ENCODE measurements at regions not wholly inside any gene's neighbourhood (a gene's known extent, or its start where the extent isn't known, plus 50 kb on each side); places are given as distances from the start of the nearest gene placed in this dataset.

DNA sequence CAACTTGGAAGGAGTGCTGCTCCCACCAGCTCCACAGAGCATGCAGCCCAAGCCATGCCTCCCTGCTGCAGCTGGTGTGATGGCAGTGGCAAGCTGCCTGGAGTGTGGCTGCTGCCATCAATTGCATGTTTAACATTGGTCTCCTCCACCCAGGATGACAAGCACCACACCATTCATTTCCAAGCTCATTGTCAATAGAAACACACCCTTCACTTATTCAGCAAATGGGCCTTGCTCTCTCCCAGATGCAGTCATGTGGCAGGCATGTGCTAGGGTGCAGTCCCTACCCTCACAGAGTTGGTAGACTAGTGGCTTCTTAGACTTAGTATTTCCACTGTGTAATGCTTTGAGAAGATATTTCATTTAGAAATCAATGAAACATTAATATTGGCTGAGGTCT, 70.8 kb upstream of the FGF14 start:
- no peaks in the 10 kb centered on the region for H3K36me3 ChIP-seq (ENCODE audit: control insufficient read depth, insufficient read depth, low read length, severe bottlenecking)
- no peak for DNase-seq (ENCODE audit: low read depth)
- H3K27me3 ChIP-seq (replicated peaks; ENCODE audit: control insufficient read depth, insufficient read depth, low read length), result no peaks in the 10 kb centered on the region
- H3K9ac ChIP-seq (ENCODE audit: low read length), result no peak overlapping the region
- H3K4me3 ChIP-seq (ENCODE audit: low read length), result no peak overlapping the region
- H3K9me3 ChIP-seq (ENCODE audit: control insufficient read depth, low read length), result no peaks in the 10 kb centered on the region
- no peaks in the 10 kb centered on the region for H3K4me1 ChIP-seq (ENCODE audit: control insufficient read depth, insufficient read depth, low read length)

DNA sequence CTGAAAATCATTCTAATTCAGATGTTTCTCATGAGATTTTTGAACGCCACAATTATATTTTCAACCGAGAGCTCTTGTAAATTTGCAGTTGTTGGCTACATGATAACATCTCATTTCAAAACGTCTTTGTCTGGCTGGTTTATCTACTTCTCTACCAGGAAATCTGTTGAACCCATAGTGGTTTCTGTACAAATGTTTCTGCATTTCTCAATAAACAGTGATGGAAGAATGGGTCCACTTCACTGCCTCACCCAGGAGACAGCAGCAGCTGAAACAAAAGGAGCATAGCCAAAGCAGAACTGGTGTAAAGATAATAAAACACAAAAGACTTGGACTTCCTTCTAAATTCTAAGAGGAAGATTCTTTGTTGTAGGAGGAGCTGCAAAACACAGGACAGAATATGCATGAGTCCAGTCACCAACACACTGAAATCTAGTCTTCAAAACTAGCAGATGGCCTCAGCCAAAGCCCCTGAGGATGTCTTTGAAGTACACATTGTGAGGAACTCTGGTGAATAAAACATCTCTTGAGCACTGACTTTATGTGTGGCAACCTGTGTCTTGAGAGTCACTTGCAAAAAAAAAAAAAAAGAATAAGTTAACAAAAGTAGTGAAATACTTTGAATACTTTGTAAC, 68.6 kb upstream of the FGF14 start:
- no peak for DNase-seq (ENCODE audit: low read depth)
- no peaks in the 10 kb centered on the region for H3K4me1 ChIP-seq (ENCODE audit: control insufficient read depth, insufficient read depth, low read length)

DNA sequence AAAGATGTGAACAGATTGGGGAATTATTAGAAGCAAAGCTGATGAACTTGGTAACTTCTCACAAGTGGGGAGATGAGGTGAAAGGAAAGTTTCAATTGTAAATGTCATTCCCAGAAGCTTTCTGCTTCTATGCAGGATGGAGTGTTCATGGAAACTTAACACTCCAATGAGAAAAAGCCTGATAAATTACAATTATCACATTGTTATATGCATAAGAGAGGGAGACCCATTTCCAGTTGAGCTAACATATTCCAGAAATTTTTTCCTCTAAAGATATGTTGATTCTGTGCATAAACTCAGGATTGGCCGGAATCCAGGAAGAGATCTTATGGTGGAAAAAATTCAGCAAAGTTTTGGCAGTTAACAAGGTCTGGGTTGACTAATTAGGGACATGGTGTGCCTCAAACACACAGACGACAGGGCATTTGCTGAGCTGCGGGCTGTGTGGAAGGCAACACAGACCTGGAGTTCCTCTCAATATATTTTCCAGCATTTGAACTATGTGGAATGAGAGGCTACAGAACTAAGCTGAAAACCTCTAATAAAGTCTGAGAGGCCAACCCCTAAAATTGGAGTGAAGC, 64.9 kb upstream of the FGF14 start:
- H3K9ac ChIP-seq (ENCODE audit: low read length), result no peak overlapping the region
- H3K4me3 ChIP-seq (ENCODE audit: low read length), result no peak overlapping the region
- DNase-seq (ENCODE audit: low read depth), result no peak

More for the DNA sequence above, 68.6 kb upstream of the FGF14 start:
- no peak overlapping the region for H3K9ac ChIP-seq (ENCODE audit: low read length)
- no peak overlapping the region for H3K4me3 ChIP-seq (ENCODE audit: low read length)
- H3K27me3 ChIP-seq (replicated peaks; ENCODE audit: control insufficient read depth, insufficient read depth, low read length), result no peaks in the 10 kb centered on the region
- no peaks in the 10 kb centered on the region for H3K9me3 ChIP-seq (ENCODE audit: control insufficient read depth, low read length)
- no peaks in the 10 kb centered on the region for H3K36me3 ChIP-seq (ENCODE audit: control insufficient read depth, insufficient read depth, low read length, severe bottlenecking)

DNA sequence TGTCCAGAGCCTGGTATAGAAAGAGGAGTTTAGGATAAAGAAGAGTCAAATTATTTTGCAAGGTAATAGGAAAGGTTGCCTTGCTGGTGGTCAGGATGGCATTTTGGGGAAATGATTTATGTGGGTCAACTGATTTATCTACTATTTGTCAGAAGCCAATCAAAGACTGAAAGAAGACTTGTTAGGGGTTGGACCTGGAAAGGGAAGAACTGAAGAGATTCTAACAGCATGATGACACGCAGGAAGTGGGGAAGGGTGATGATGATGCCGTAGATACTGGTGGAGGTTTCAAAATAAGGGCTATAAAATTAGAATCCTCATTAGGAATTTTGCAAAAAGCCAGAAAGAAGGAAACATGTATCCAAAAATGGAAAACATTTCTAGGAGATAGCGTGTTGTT, 60.7 kb upstream of the FGF14 start:
- no peak overlapping the region for H3K9ac ChIP-seq (ENCODE audit: low read length)
- H3K36me3 ChIP-seq (ENCODE audit: control insufficient read depth, insufficient read depth, low read length, severe bottlenecking), result no peaks in the 10 kb centered on the region
- no peak for DNase-seq (ENCODE audit: low read depth)
- no peaks in the 10 kb centered on the region for H3K4me1 ChIP-seq (ENCODE audit: control insufficient read depth, insufficient read depth, low read length)
- no peak overlapping the region for H3K4me3 ChIP-seq (ENCODE audit: low read length)
- H3K9me3 ChIP-seq (ENCODE audit: control insufficient read depth, low read length), result no peaks in the 10 kb centered on the region
- H3K27me3 ChIP-seq (replicated peaks; ENCODE audit: control insufficient read depth, insufficient read depth, low read length), result peaks cover 4% of the 10 kb centered on the region

More for the DNA sequence above, 64.9 kb upstream of the FGF14 start:
- Histone ChIP-seq H3K4me1 (ENCODE audit: control insufficient read depth, insufficient read depth, low read length) (no peaks in the 10 kb centered on the region), H3K27me3 (replicated peaks; ENCODE audit: control insufficient read depth, insufficient read depth, low read length) (no peaks in the 10 kb centered on the region), H3K9me3 (ENCODE audit: control insufficient read depth, low read length) (no peaks in the 10 kb centered on the region), H3K36me3 (ENCODE audit: control insufficient read depth, insufficient read depth, low read length, severe bottlenecking) (no peaks in the 10 kb centered on the region)

DNA sequence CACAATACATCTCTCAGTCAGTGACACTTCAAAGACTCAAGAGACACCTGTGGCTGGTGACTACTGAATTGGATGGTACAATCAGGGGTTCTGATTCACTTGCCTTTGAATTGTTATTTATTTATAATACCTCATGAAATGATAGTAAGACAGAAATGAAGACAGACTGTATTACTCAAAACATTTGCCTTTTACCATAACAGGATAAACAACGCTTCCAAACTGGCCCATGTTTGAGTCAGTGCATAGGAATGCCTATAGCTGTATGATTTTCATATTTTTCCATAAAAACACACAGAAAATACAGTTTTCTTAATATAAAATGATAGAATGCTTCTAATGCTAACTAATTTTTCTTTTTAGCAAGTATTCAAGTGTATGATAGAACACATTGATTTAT, 59.5 kb upstream of the FGF14 start:
- H3K27me3 ChIP-seq (replicated peaks; ENCODE audit: control insufficient read depth, insufficient read depth, low read length), result peaks cover 4% of the 10 kb centered on the region
- DNase-seq (ENCODE audit: low read depth), result peak; percentile 12
- H3K36me3 ChIP-seq (ENCODE audit: control insufficient read depth, insufficient read depth, low read length, severe bottlenecking), result no peaks in the 10 kb centered on the region
- no peaks in the 10 kb centered on the region for H3K9me3 ChIP-seq (ENCODE audit: control insufficient read depth, low read length)
- no peaks in the 10 kb centered on the region for H3K4me1 ChIP-seq (ENCODE audit: control insufficient read depth, insufficient read depth, low read length)
- no peak overlapping the region for H3K4me3 ChIP-seq (ENCODE audit: low read length)
- H3K9ac ChIP-seq (ENCODE audit: low read length), result no peak overlapping the region

DNA sequence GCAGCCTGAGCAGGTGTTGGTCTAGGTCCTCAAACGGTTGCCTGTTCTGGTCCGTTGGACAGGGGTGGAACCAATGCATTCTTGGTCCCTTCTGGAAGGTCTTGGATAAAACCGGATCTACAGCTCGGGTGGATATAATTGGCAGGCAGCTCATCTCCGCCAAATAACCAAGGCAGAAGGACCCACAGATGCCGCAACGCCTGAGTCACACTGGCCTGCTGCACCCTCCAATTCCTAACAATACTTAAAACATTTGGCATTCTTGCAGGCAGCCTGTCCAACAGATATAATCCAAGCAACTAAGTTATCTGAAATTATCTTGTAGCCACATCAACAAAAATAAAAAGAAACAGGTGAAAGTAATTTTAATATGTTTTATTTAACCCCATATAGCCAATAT, 59.0 kb upstream of the FGF14 start:
- peaks cover 4% of the 10 kb centered on the region for H3K27me3 ChIP-seq (replicated peaks; ENCODE audit: control insufficient read depth, insufficient read depth, low read length)
- no peak overlapping the region for H3K4me3 ChIP-seq (ENCODE audit: low read length)
- H3K36me3 ChIP-seq (ENCODE audit: control insufficient read depth, insufficient read depth, low read length, severe bottlenecking), result no peaks in the 10 kb centered on the region
- DNase-seq (ENCODE audit: low read depth), result no peak
- H3K4me1 ChIP-seq (ENCODE audit: control insufficient read depth, insufficient read depth, low read length), result no peaks in the 10 kb centered on the region
- no peaks in the 10 kb centered on the region for H3K9me3 ChIP-seq (ENCODE audit: control insufficient read depth, low read length)
- H3K9ac ChIP-seq (ENCODE audit: low read length), result no peak overlapping the region

DNA sequence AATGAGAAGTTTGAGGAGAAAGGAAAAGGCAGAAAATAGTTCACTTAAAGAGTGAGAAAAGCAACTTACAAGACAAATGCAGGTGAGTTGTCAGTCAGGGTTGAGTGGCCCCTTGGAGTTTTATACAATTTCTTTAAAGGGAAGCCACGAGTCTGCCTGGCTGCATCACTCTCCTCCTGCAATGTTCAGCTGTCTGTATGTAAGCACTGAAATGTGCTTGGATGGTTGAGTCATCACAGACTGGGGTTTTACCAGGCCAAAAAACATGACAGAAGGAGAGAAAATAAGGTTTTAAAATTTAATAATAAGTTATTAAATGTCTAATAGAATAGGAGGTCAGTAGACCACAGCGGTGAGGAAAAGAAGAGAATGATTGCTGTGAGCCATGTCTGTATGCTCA, 51.0 kb upstream of the FGF14 start:
- Histone ChIP-seq H3K4me1 (ENCODE audit: control insufficient read depth, insufficient read depth, low read length) (no peaks in the 10 kb centered on the region), H3K36me3 (ENCODE audit: control insufficient read depth, insufficient read depth, low read length, severe bottlenecking) (no peaks in the 10 kb centered on the region), H3K27me3 (replicated peaks; ENCODE audit: control insufficient read depth, insufficient read depth, low read length) (no peaks in the 10 kb centered on the region), H3K9ac (ENCODE audit: low read length) (no peak overlapping the region), H3K9me3 (ENCODE audit: control insufficient read depth, low read length) (no peaks in the 10 kb centered on the region), H3K4me3 (ENCODE audit: low read length) (no peak overlapping the region)
- DNase-seq (ENCODE audit: low read depth), result no peak

Data from adipocyte (in vitro differentiated cells).